ENCODE measurements at regions not wholly inside any gene's neighbourhood (a gene's known extent, or its start where the extent isn't known, plus 50 kb on each side); places are given as distances from the start of the nearest gene placed in this dataset.
"Not testable (repeated sequence)": the region's sequence is repeated elsewhere in the genome, so short reads cannot be mapped to it uniquely, and the experiment has no call there.

- no peak for DNase-seq (ENCODE audit: low read depth in 4 of 4, low spot score in 3 of 4)
Observed at GRCh38 chr12:84507956-84508850, 404.4 kb downstream of the SLC6A15 start.

- no peak for DNase-seq (ENCODE audit: low read depth in 4 of 4, low spot score in 3 of 4)
Observed at GRCh38 chr12:84506282-84506681, 406.3 kb downstream of the SLC6A15 start.

- DNase-seq (ENCODE audit: low read depth in 4 of 4, low spot score in 3 of 4), result peak in 1 of 4 donors; percentile 35
Observed at GRCh38 chr12:84502907-84503787, 409.5 kb downstream of the SLC6A15 start.

- no peak for DNase-seq (ENCODE audit: low read depth in 4 of 4, low spot score in 3 of 4)
Observed at GRCh38 chr12:84502180-84502860, 410.3 kb downstream of the SLC6A15 start.

GRCh38 chr12:84497819-84498218, 414.8 kb downstream of the SLC6A15 start:
- DNase-seq (ENCODE audit: low read depth in 4 of 4, low spot score in 3 of 4), result no peak

- no peak for DNase-seq (ENCODE audit: low read depth in 4 of 4, low spot score in 3 of 4)
Observed at GRCh38 chr12:84495711-84496110, 416.9 kb downstream of the SLC6A15 start.

- no peak for DNase-seq (ENCODE audit: low read depth in 4 of 4, low spot score in 3 of 4)
Observed at GRCh38 chr12:84492351-84492883, 420.2 kb downstream of the SLC6A15 start.

- no peak for DNase-seq (ENCODE audit: low read depth in 4 of 4, low spot score in 3 of 4)
Observed at GRCh38 chr12:84484798-84485197, 427.8 kb downstream of the SLC6A15 start.

- no peak for DNase-seq (ENCODE audit: low read depth in 4 of 4, low spot score in 3 of 4)
Observed at GRCh38 chr12:84480803-84481202, 431.8 kb downstream of the SLC6A15 start.

- DNase-seq (ENCODE audit: low read depth in 4 of 4, low spot score in 3 of 4), result no peak
Observed at GRCh38 chr12:84470361-84470760, 442.2 kb downstream of the SLC6A15 start.

- DNase-seq (ENCODE audit: low read depth in 4 of 4, low spot score in 3 of 4), result no peak
Observed at GRCh38 chr12:84464616-84465015, 448.0 kb downstream of the SLC6A15 start.

- peak; percentile 25 to 51 (median 46) for DNase-seq (ENCODE audit: low read depth in 4 of 4, low spot score in 3 of 4)
Observed at GRCh38 chr12:84463741-84464495, 448.7 kb downstream of the SLC6A15 start.

- DNase-seq (ENCODE audit: low read depth in 4 of 4, low spot score in 3 of 4), result no peak
Observed at GRCh38 chr12:84455598-84455997, 457.0 kb downstream of the SLC6A15 start.

GRCh38 chr12:84446478-84446877, 466.1 kb downstream of the SLC6A15 start:
- DNase-seq (ENCODE audit: low read depth in 4 of 4, low spot score in 3 of 4), result not testable (repeated sequence)

GRCh38 chr12:84436134-84436533, 476.5 kb downstream of the SLC6A15 start:
- no peak for DNase-seq (ENCODE audit: low read depth in 4 of 4, low spot score in 3 of 4)

- no peak for DNase-seq (ENCODE audit: low read depth in 4 of 4, low spot score in 3 of 4)
Observed at GRCh38 chr12:84435682-84436081, 476.9 kb downstream of the SLC6A15 start.

- no peak for DNase-seq (ENCODE audit: low read depth in 4 of 4, low spot score in 3 of 4)
Observed at GRCh38 chr12:84422340-84422739, 490.3 kb downstream of the SLC6A15 start.

GRCh38 chr12:84421103-84421502, 491.5 kb downstream of the SLC6A15 start:
- no peak for DNase-seq (ENCODE audit: low read depth in 4 of 4, low spot score in 3 of 4)

- no peak for DNase-seq (ENCODE audit: low read depth in 4 of 4, low spot score in 3 of 4)
Observed at GRCh38 chr12:84416626-84417025, 496.0 kb downstream of the SLC6A15 start.

- no peak for DNase-seq (ENCODE audit: low read depth in 4 of 4, low spot score in 3 of 4)
Observed at GRCh38 chr12:84415946-84416345, 496.7 kb downstream of the SLC6A15 start.
